Pancreas (tissue), 10 donors: ENCODE measurements at regions not wholly inside any gene's neighbourhood (a gene's known extent, or its start where the extent isn't known, plus 50 kb on each side); places are given as distances from the start of the nearest gene placed in this dataset.

Source experiments
- ATAC-seq, 4 donors: fragments of 200-7000 bp; cut with Tn5 transposase; one replicate each; pipeline versions ENCODE4 v1.8.0 to v1.9.1; 2020; ENCODE audit warnings: mild to moderate bottlenecking in 4 of 4, moderate library complexity in 4 of 4
- DNase-seq, 6 donors: peaks; one replicate each; pipeline ENCODE4 v3.0.0-alpha.2; 2020
- FAIRE-seq: peaks from 2 replicates; lab custom pipeline; 2012; peaks lifted over from hg19 to GRCh38; lab: Jason Lieb, UNC
- H3K27ac ChIP-seq, 4 donors: fragments of 200-600 bp; sonication (generic); 1 replicate in 3 of 4; 2 replicates in 1 of 4; pipeline versions ENCODE4 v1.5.0 to v1.8.0; 2020
- H3K27me3 ChIP-seq, 4 donors: fragments of 200-600 bp; one replicate each; pipeline ENCODE4 v1.8.0; 2021
- H3K36me3 ChIP-seq, 3 donors: fragments of 200-600 bp; sonication (generic) in 1 of 3; one replicate each; pipeline versions ENCODE4 v1.5.0 to v1.8.0; 2020 to 2021
- H3K4me1 ChIP-seq, 3 donors: fragments of 200-600 bp; one replicate each; pipeline ENCODE4 v1.8.0; 2021
- H3K4me3 ChIP-seq, 4 donors: fragments of 200-600 bp; sonication (generic) in 2 of 4; one replicate each; pipeline versions ENCODE4 v1.5.0 to v1.8.0; 2020 to 2021
- H3K9me3 ChIP-seq, 4 donors: fragments of 200-600 bp; one replicate each; pipeline ENCODE4 v1.8.0; 2021
- CTCF ChIP-seq, 4 donors: fragments of 200-600 bp; sonication (generic) in 3 of 4; IDR thresholded peaks; one replicate each; pipeline versions ENCODE4 v1.5.0 to v1.8.0; 2021; ENCODE audit warnings: antibody characterized with exemption in 4 of 4
- WGBS, 2 donors: extraction: QIAGEN DNeasy Blood & Tissue Kit; methylation state at CpG; one replicate each; pipeline ENCODE4 v1.1.7; 2013; 5-methylcytosine and 5-hydroxymethylcytosine counted together
- intact Hi-C, 3 donors: fragments of 100-400 bp; cut with DNase I; formaldehyde crosslinking; loops; one replicate each; pipeline versions ENCODE4 v1.11.1 to v1.14.2; 2022
- donor health status: healthy with polysubstance abuse.
- donor health status: DM: no; HTN: no; CAD: no; lungs with moderate emphysema.
- donor health status: DM: no; HTN: no; CAD: no.
- donor health status: control.
- donor health status: control.
- donor health status: Bipolar disorder and iron deficiency.
- donor health status: DM: yes; HTN: yes; CAD: no.
- donor health status: DM: no; HTN: no; CAD: no.
- donor health status: DM: no; HTN: no; CAD: no.
- donor health status: DM: yes; HTN: yes; CAD: no.

- no peaks in the 10 kb centered on the region for H3K9me3 ChIP-seq
- H3K4me3 ChIP-seq, result no peak overlapping the region
- 56 to 66% methylated on average over 6 of the region's 6 CpGs for WGBS, 2 donors
- intact Hi-C loops, result no loop called here
- no peak for TF ChIP-seq CTCF (IDR thresholded peaks at IDR 0.05)
- FAIRE-seq (no peak), DNase-seq (no peak), ATAC-seq (no peak)
- no peaks in the 10 kb centered on the region for H3K36me3 ChIP-seq
- no peaks in the 10 kb centered on the region for H3K27me3 ChIP-seq
- H3K4me1 ChIP-seq, result no peaks in the 10 kb centered on the region
- no peak overlapping the region for H3K27ac ChIP-seq
These were observed 324.8 kb upstream of the PCDH9 start for GRCh38 chr13:67554746-67555452.

- Histone ChIP-seq H3K9me3 (no peaks in the 10 kb centered on the region), H3K36me3 (no peaks in the 10 kb centered on the region), H3K4me3 (no peak overlapping the region), H3K27me3 (no peaks in the 10 kb centered on the region), H3K27ac (no peak overlapping the region), H3K4me1 (no peaks in the 10 kb centered on the region)
- ATAC-seq, result no peak
- intact Hi-C loops, result no loop called here
- DNase-seq, result no peak
- TF ChIP-seq CTCF (IDR thresholded peaks at IDR 0.05), result no peak
- FAIRE-seq, result no peak
These were observed 324.1 kb upstream of the PCDH9 start for GRCh38 chr13:67554286-67554685.

- no peak for DNase-seq
- no peak for ATAC-seq
- intact Hi-C loops, result no loop called here
- no peak for FAIRE-seq
- Histone ChIP-seq H3K9me3 (no peaks in the 10 kb centered on the region), H3K36me3 (no peaks in the 10 kb centered on the region), H3K27me3 (no peaks in the 10 kb centered on the region), H3K27ac (no peak overlapping the region), H3K4me3 (no peak overlapping the region), H3K4me1 (no peaks in the 10 kb centered on the region)
- no peak for TF ChIP-seq CTCF (IDR thresholded peaks at IDR 0.05)
- 69 to 84% methylated on average over 4 of the region's 4 CpGs for WGBS, 2 donors
These were observed 319.2 kb upstream of the PCDH9 start for GRCh38 chr13:67549331-67549730.

GRCh38 chr13:67538906-67539305 lies 308.8 kb upstream of the PCDH9 start:
- ATAC-seq, result no peak
- Histone ChIP-seq H3K27me3 (no peaks in the 10 kb centered on the region), H3K27ac (no peak overlapping the region), H3K36me3 (no peaks in the 10 kb centered on the region), H3K4me1 (no peaks in the 10 kb centered on the region), H3K9me3 (no peaks in the 10 kb centered on the region), H3K4me3 (no peak overlapping the region)
- no peak for FAIRE-seq
- DNase-seq, result no peak
- intact Hi-C loops, result no loop called here
- TF ChIP-seq CTCF (IDR thresholded peaks at IDR 0.05), result no peak
- 33 to 58% methylated on average over 1 of the region's 1 CpG for WGBS, 2 donors

- Histone ChIP-seq H3K27me3 (no peaks in the 10 kb centered on the region), H3K4me3 (no peak overlapping the region), H3K36me3 (no peaks in the 10 kb centered on the region), H3K27ac (no peak overlapping the region), H3K4me1 (no peaks in the 10 kb centered on the region), H3K9me3 (no peaks in the 10 kb centered on the region)
- no peak for FAIRE-seq
- no peak for DNase-seq
- intact Hi-C loops, result no loop called here
- no peak for TF ChIP-seq CTCF (IDR thresholded peaks at IDR 0.05)
- 64 to 65% methylated on average over 2 of the region's 2 CpGs for WGBS, 2 donors
- no peak for ATAC-seq
These were observed 290.8 kb upstream of the PCDH9 start for GRCh38 chr13:67520886-67521285.
